LNCaP clone FGC (cell line): ENCODE measurements at regions not wholly inside any gene's neighbourhood (a gene's known extent, or its start where the extent isn't known, plus 50 kb on each side); places are given as distances from the start of the nearest gene placed in this dataset.

Experiments
- DNase-seq: peaks from one replicate; pipeline ENCODE4 v3.0.0-alpha.2; 2011; ENCODE audit warnings: low read depth
- H3K4me3 ChIP-seq: 2 replicates; pipeline ENCODE4 v1.5.1; 2011; ENCODE audit warnings: mild to moderate bottlenecking, low read depth, low read length, control low read depth
- CTCF ChIP-seq: IDR thresholded peaks from 2 replicates; pipeline ENCODE4 v1.5.1; 2012; ENCODE audit warnings: mild to moderate bottlenecking; ENCODE audit not compliant: control insufficient read depth, insufficient read depth; ENCODE audit errors: extremely low read depth

DNA sequence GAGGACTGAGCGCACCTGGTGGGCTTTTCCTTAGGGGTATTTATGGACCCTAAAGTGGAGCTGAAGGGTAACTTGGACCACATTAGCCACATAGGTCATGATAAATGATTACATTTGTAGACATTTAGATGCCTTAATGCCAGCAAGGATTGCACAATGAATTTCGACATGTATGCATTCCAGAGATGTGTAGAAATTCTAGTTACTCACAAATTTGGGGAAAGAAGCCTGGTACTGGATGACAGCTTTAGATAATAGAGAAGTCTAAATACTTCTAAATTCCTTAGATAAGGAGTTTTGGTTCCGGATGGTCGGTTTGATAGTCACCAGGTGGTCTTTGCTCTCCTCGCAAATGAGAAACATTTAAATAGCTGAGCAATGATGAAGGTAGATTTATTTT, 609.5 kb upstream of the PRKX start:
- no peak overlapping the region for H3K4me3 ChIP-seq
- no peak for TF ChIP-seq CTCF
- no peak for DNase-seq

GRCh38 chrX:4320436-4320947, 607.0 kb upstream of the PRKX start:
- no peak overlapping the region for H3K4me3 ChIP-seq
- DNase-seq, result no peak
- no peak for TF ChIP-seq CTCF

DNA sequence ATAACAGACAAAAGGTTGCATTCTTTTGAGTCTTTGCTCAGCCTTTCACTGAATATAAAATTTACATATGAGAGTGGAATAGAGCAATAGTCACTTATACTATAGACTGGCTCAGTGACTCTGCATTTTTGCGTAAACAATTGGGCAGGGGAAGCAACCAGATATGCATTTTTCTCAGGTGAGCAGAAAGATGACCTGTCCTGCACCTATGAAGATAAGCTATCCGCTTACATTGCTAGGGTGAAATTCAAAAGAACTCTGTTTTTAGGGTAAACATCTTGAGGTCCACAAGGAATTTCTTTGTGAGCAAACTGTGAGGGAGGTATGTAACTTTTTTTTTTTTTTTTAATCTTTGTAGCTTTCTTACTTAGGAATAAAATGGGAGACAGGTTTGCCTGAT, 602.4 kb upstream of the PRKX start:
- no peak for TF ChIP-seq CTCF
- no peak for DNase-seq
- no peak overlapping the region for H3K4me3 ChIP-seq

DNA sequence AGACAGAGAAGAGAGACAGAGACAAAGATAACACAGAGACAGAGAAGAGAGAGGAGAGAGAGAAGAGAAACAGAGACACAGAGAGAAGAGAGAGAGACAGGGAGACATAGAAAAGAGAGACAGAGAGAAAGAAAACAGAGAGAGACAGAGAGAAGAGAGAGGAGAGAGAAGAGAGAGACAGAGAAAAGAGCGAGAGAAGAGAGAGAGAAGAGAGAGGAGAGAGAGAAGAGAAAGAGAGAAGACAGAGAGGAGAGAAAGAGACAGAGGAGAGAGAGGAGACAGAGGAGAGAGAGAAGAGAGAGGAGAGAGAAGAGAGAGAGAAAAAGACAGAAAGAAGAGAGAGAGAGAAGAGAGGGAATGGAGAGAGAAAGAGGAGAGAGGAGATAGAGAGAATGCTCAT, 601.1 kb upstream of the PRKX start:
- DNase-seq, result no peak
- TF ChIP-seq CTCF, result no peak
- H3K4me3 ChIP-seq, result no peak overlapping the region

DNA sequence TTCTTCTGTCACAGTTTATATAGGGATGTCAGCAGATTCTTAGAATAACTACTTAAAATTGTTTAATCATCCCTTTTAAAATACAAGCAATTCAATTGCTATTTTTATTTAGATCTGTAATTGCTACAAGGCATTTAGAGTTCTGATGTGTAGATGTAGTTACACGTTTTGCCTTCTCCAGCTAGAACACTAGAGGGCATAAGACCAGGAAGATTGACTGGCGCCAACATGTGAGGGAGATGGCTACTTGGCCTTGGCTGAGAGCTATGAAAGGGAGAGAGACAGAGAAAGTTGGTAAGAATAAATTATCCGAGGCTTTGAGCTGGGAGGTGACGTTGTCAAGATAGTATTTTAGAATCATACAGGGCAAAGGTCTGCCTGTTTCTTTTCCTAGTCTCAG, 563.7 kb upstream of the PRKX start:
- DNase-seq, result no peak
- H3K4me3 ChIP-seq, result no peak overlapping the region
- no peak for TF ChIP-seq CTCF

- TF ChIP-seq CTCF, result no peak
- DNase-seq, result no peak
- no peak overlapping the region for H3K4me3 ChIP-seq
Measured at GRCh38 chrX:4268676-4269075, 555.2 kb upstream of the PRKX start.

DNA sequence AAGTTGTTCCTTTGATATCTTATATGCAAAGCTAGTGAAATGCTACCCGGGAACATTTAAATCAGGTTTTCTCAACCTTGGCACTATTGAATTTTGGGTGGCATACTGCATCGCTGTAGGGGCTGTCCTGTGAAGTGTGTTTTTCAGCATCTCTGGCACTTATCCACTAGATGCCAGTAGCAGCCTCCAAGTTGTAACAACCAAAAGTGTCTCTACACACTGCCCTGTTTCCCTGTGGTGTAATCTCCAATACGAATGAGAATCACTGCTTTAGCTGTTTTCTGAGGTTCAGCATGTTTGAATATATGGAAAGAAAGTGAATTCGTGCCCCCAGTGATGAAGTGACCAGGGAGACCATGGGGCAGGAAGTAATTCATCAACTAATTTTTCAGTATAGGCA, 551.6 kb upstream of the PRKX start:
- no peak for DNase-seq
- no peak overlapping the region for H3K4me3 ChIP-seq
- no peak for TF ChIP-seq CTCF
